K562 (cell line): ENCODE measurements at regions not wholly inside any gene's neighbourhood (a gene's known extent, or its start where the extent isn't known, plus 50 kb on each side); places are given as distances from the start of the nearest gene placed in this dataset.

Source experiments
- ATAC-seq: fragments of 200-7000 bp; cut with Tn5 transposase; 3 replicates; pipeline ENCODE4 v1.9.1; 2020; ENCODE audit warnings: moderate library complexity
- BruUV-seq: library from RNA; stranded (reverse); fragments of 400-500 nt; replicated peaks from 2 replicates; lab custom pipeline; 2021; lab: Mats Ljungman, UMichigan
- CTCF ChIA-PET: fragments of 300-600 bp; formaldehyde crosslinking; extraction: SDS; loops from one replicate; lab custom pipeline; 2021; ENCODE audit warnings: low intra/inter-chr PET ratio; lab: Yijun Ruan, JAX
- POLR2A ChIA-PET: fragments of 300-600, 350-650 bp; sonication (Branson Sonifier 250); formaldehyde crosslinking; extraction: SDS; loops from one replicate; lab custom pipeline; 2021; ENCODE audit warnings: antibody characterized with exemption, inconsistent platforms; lab: Yijun Ruan, JAX
- DNase-seq, 4 experiments: peaks; one replicate each; pipeline versions ENCODE4 v3.0.0 to v3.0.0-alpha.2; 2011 to 2018; ENCODE audit warnings: low spot score in 3 of 4, mixed read lengths in 3 of 4; ENCODE audit errors: extremely low read depth in 1 of 4
- FAIRE-seq: peaks from 2 replicates; lab custom pipeline; 2011; peaks lifted over from hg19 to GRCh38; lab: Jason Lieb, UNC
- H2AFZ ChIP-seq: 2 replicates; pipeline ENCODE4 v1.6.0; 2011; ENCODE audit warnings: low read depth, low read length, control low read depth, inconsistent platforms
- H3K27ac ChIP-seq: fragments of 200-600 bp; 3 replicates; pipeline ENCODE4 v1.8.0; 2011; ENCODE audit warnings: low read depth, mild to moderate bottlenecking, control low read depth, inconsistent platforms, low read length, moderate library complexity, mixed read lengths; ENCODE audit errors: extremely low read depth
- H3K27me3 ChIP-seq, 2 experiments: fragments of 300-600 bp in 1 of 2; 2 replicates in 1 of 2; 3 replicates in 1 of 2; pipeline versions ENCODE4 v1.6.0 to v1.8.0; 2011; ENCODE audit warnings: inconsistent platforms in 2 of 2, low read length in 2 of 2, mild to moderate bottlenecking in 1 of 2, mixed read lengths in 1 of 2, moderate library complexity in 1 of 2; ENCODE audit not compliant: control insufficient read depth in 2 of 2, insufficient read depth in 2 of 2
- H3K36me3 ChIP-seq: fragments of 300-600 bp; 3 replicates; pipeline ENCODE4 v1.8.0; 2011; ENCODE audit warnings: mild to moderate bottlenecking, low read length, inconsistent platforms; ENCODE audit not compliant: control insufficient read depth, insufficient read depth
- H3K4me1 ChIP-seq, 2 experiments: fragments of 200-600 bp in 1 of 2; replicated peaks in 1 of 2; 2 replicates in 1 of 2; 3 replicates in 1 of 2; pipeline versions ENCODE4 v1.5.1 to v1.8.0; 2011; ENCODE audit warnings: inconsistent platforms in 2 of 2, low read length in 2 of 2, mild to moderate bottlenecking in 1 of 2, mixed read lengths in 1 of 2, moderate library complexity in 1 of 2; ENCODE audit not compliant: control insufficient read depth in 2 of 2, insufficient read depth in 2 of 2
- H3K4me2 ChIP-seq: 2 replicates; pipeline ENCODE4 v1.6.1; 2011; ENCODE audit warnings: low read length, control low read depth, inconsistent platforms, mixed read lengths; ENCODE audit not compliant: insufficient read depth
- H3K4me3 ChIP-seq: fragments of 200-600 bp; sonication (generic), shearing (Covaris generic); 2 replicates; pipeline ENCODE4 v1.5.1; 2016; ENCODE audit warnings: control low read depth, inconsistent platforms
- H3K79me2 ChIP-seq: fragments of 200-600 bp; 3 replicates; pipeline ENCODE4 v1.8.0; 2011; ENCODE audit warnings: low read length, inconsistent platforms; ENCODE audit not compliant: control insufficient read depth, insufficient read depth
- H3K9ac ChIP-seq, 2 experiments: 2 replicates each; pipeline versions ENCODE4 v1.6.0 to v1.6.1; 2011; ENCODE audit warnings: low read depth in 2 of 2, low read length in 2 of 2, control low read depth in 1 of 2, inconsistent platforms in 1 of 2, mild to moderate bottlenecking in 1 of 2, mixed read lengths in 1 of 2; ENCODE audit not compliant: insufficient read depth in 1 of 2
- H3K9me1 ChIP-seq: one replicate; pipeline ENCODE4 v1.6.0; 2011; ENCODE audit warnings: inconsistent platforms, mild to moderate bottlenecking, low read length, moderate library complexity; ENCODE audit not compliant: control insufficient read depth, insufficient read depth
- H3K9me3 ChIP-seq: replicated peaks from 2 replicates; pipeline ENCODE4 v1.5.1; 2011; ENCODE audit warnings: low read depth, low read length, inconsistent platforms; ENCODE audit not compliant: control insufficient read depth, insufficient read depth
- H4K20me1 ChIP-seq: replicated peaks from 2 replicates; pipeline ENCODE4 v1.6.1; 2011; ENCODE audit warnings: low read length, inconsistent platforms, mixed read lengths; ENCODE audit not compliant: control insufficient read depth, insufficient read depth
- BMI1 ChIP-seq: fragments of 150-350 bp; IDR thresholded peaks from 2 replicates; pipeline ENCODE4 v1.6.1; 2014; ENCODE audit warnings: low read length
- DNMT1 ChIP-seq: fragments of 450-650 bp; IDR thresholded peaks from 2 replicates; pipeline ENCODE4 v1.6.1; 2016; ENCODE audit warnings: antibody characterized with exemption, mild to moderate bottlenecking
- IRF1 ChIP-seq: sonication (generic); formaldehyde crosslinking; IDR thresholded peaks from 2 replicates; pipeline ENCODE4 v1.8.0; 2022; ENCODE audit warnings: missing genetic modification reagents, mild to moderate bottlenecking, borderline replicate concordance
- SMAD4 ChIP-seq: fragments of 250-450 bp; sonication (Bioruptor Pico); conservative IDR thresholded peaks from 2 replicates; pipeline ENCODE4 v1.8.0; 2021; ENCODE audit warnings: inconsistent platforms, mild to moderate bottlenecking, moderate library complexity
- ZNF146 ChIP-seq: IDR thresholded peaks from one replicate; pipeline ENCODE4 v1.6.1; 2018; ENCODE audit warnings: missing compliant biosample characterization; ENCODE audit not compliant: unreplicated experiment
- WGBS: fragments of 100-300 bp; shearing (Covaris generic); methylation state at CpG from one replicate; pipeline ENCODE4 v1.1.6; 2016; ENCODE audit warnings: low coverage, mixed read lengths; ENCODE audit not compliant: insufficient coverage; ENCODE audit errors: missing lambda C conversion rate; 5-methylcytosine and 5-hydroxymethylcytosine counted together
- in situ Hi-C: fragments of 300-500 bp; cut with MboI; formaldehyde crosslinking; loops from 4 replicates; pipeline ENCODE4 v1.15.0; 2018; ENCODE audit warnings: inconsistent platforms, mixed read lengths
- intact Hi-C: fragments of 100-400 bp; cut with micrococcal nuclease; formaldehyde crosslinking; loops from 2 replicates; pipeline ENCODE4 v1.14.2; 2022
- TF ChIP-seq, protein P1 (sequence below): fragments of 450-650 bp; IDR thresholded peaks from 2 replicates; pipeline ENCODE4 v1.6.1; 2016; ENCODE audit warnings: low read depth

- TF ChIP-seq, protein P1, sequence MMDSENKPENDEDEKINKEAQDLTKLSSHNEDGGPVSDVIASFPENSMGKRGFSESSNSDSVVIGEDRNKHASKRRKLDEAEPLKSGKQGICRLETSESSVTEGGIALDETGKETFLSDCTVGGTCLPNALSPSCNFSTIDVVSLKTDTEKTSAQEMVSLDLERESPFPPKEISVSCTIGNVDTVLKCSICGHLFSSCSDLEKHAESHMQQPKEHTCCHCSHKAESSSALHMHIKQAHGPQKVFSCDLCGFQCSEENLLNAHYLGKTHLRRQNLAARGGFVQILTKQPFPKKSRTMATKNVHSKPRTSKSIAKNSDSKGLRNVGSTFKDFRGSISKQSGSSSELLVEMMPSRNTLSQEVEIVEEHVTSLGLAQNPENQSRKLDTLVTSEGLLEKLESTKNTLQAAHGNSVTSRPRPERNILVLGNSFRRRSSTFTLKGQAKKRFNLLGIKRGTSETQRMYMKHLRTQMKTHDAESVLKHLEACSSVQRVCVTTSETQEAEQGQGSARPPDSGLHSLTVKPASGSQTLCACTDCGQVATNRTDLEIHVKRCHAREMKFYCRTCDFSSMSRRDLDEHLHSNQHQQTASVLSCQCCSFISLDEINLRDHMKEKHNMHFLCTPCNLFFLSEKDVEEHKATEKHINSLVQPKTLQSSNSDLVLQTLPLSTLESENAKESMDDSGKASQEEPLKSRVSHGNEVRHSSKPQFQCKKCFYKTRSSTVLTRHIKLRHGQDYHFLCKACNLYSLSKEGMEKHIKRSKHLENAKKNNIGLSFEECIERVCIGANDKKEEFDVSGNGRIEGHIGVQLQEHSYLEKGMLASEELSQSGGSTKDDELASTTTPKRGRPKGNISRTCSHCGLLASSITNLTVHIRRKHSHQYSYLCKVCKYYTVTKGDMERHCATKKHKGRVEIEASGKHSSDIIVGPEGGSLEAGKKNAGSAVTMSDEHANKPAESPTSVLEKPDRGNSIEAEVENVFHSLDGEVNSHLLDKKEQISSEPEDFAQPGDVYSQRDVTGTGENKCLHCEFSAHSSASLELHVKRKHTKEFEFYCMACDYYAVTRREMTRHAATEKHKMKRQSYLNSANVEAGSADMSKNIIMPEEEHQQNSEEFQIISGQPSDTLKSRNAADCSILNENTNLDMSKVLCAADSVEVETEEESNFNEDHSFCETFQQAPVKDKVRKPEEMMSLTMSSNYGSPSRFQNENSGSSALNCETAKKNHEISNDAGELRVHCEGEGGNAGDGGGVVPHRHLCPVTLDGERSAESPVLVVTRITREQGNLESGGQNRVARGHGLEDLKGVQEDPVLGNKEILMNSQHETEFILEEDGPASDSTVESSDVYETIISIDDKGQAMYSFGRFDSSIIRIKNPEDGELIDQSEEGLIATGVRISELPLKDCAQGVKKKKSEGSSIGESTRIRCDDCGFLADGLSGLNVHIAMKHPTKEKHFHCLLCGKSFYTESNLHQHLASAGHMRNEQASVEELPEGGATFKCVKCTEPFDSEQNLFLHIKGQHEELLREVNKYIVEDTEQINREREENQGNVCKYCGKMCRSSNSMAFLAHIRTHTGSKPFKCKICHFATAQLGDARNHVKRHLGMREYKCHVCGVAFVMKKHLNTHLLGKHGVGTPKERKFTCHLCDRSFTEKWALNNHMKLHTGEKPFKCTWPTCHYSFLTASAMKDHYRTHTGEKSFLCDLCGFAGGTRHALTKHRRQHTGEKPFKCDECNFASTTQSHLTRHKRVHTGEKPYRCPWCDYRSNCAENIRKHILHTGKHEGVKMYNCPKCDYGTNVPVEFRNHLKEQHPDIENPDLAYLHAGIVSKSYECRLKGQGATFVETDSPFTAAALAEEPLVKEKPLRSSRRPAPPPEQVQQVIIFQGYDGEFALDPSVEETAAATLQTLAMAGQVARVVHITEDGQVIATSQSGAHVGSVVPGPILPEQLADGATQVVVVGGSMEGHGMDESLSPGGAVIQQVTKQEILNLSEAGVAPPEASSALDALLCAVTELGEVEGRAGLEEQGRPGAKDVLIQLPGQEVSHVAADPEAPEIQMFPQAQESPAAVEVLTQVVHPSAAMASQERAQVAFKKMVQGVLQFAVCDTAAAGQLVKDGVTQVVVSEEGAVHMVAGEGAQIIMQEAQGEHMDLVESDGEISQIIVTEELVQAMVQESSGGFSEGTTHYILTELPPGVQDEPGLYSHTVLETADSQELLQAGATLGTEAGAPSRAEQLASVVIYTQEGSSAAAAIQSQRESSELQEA: no peak
- no peak for TF ChIP-seq SMAD4 (CRISPR knock-in tag)
These were observed 476.9 kb downstream of the PDHA2 start (continued) for GRCh38 chr4:96316776-96317175.

DNA sequence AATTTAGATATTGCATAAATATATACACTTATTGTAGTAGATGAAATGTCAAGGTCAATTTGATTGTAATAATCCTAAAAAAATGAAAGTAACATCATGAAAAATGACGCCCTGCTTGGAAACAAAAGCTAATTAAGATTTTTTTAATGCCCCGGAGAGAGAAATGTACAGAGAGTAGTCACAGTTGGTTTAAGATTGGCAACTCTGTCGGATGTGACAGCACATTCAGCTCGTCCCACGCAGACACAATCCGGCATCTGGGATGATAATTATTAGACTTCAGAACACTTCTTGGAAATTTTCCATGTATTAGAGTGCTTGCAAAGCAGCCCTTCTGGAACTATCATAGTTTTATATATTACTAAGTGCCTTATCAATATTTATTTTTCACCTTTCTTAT lies 478.0 kb downstream of the PDHA2 start:
- in situ Hi-C loops: no loop called here

More for the DNA sequence above, 478.0 kb downstream of the PDHA2 start:
- Histone ChIP-seq H2AFZ (no peak overlapping the region), H3K36me3 (no peaks in the 10 kb centered on the region), H3K9me3 (no peaks in the 10 kb centered on the region), H3K27me3 (no peaks in the 10 kb centered on the region), H3K9ac (no peak overlapping the region), H4K20me1 (no peaks in the 10 kb centered on the region), H3K27ac (no peak overlapping the region), H3K79me2 (no peaks in the 10 kb centered on the region), H3K4me3 (no peak overlapping the region), H3K4me1 (no peaks in the 10 kb centered on the region), H3K4me2 (no peak overlapping the region), H3K9me1 (no peaks in the 10 kb centered on the region)
- TF ChIP-seq DNMT1: no peak
- TF ChIP-seq BMI1: no peak
- no peak for TF ChIP-seq ZNF146
- no peak for TF ChIP-seq IRF1
- ATAC-seq: no peak
- POLR2A ChIA-PET: no interaction called here
- no peak for DNase-seq
- no peak for FAIRE-seq
- no TSS peak for BruUV-seq
- 6% methylated on average over 6 of the region's 6 CpGs for WGBS
- CTCF ChIA-PET: interaction anchor here (0.7 kb wide), 1 partner anchor 703 kb away, joined by 3 read pairs; no protein-coding TSS in a partner anchor
- intact Hi-C loops: no loop called here
